HG02884 (cell line): ENCODE measurements at regions not wholly inside any gene's neighbourhood (a gene's known extent, or its start where the extent isn't known, plus 50 kb on each side); places are given as distances from the start of the nearest gene placed in this dataset.

Experiments
- ATAC-seq: cut with Tn5 transposase; IDR thresholded peaks from one replicate; pipeline ENCODE4 v1.9.1; 2021; ENCODE audit warnings: mild to moderate bottlenecking, moderate library complexity; ENCODE audit not compliant: unreplicated experiment

GRCh38 chr7:45990276-45990675 lies 69.2 kb upstream of the IGFBP3 start:
- ATAC-seq = no peak

GRCh38 chr7:45988405-45989057 lies 67.5 kb upstream of the IGFBP3 start:
- ATAC-seq = no peak

GRCh38 chr7:45987521-45988290 lies 66.6 kb upstream of the IGFBP3 start:
- no peak for ATAC-seq

GRCh38 chr7:45986355-45987298 lies 65.6 kb upstream of the IGFBP3 start:
- no peak for ATAC-seq

GRCh38 chr7:45985902-45986301 lies 64.8 kb upstream of the IGFBP3 start:
- ATAC-seq = no peak

GRCh38 chr7:45984386-45985295 lies 63.6 kb upstream of the IGFBP3 start:
- no peak for ATAC-seq

- no peak for ATAC-seq
These were observed 62.7 kb upstream of the IGFBP3 start for GRCh38 chr7:45983720-45984255.

- ATAC-seq = no peak
These were observed 62.0 kb upstream of the IGFBP3 start for GRCh38 chr7:45982907-45983719.

GRCh38 chr7:45982132-45982531 lies 61.1 kb upstream of the IGFBP3 start:
- ATAC-seq = no peak

- no peak for ATAC-seq
These were observed 59.9 kb upstream of the IGFBP3 start for GRCh38 chr7:45980973-45981372.

- ATAC-seq = no peak
These were observed 59.3 kb upstream of the IGFBP3 start for GRCh38 chr7:45980181-45980905.

GRCh38 chr7:45979275-45980180 lies 58.5 kb upstream of the IGFBP3 start:
- no peak for ATAC-seq

- ATAC-seq = no peak
These were observed 57.7 kb upstream of the IGFBP3 start for GRCh38 chr7:45978731-45979211.

- ATAC-seq = no peak
These were observed 57.1 kb upstream of the IGFBP3 start for GRCh38 chr7:45978010-45978681.

- no peak for ATAC-seq
These were observed 56.2 kb upstream of the IGFBP3 start for GRCh38 chr7:45977256-45977780.

GRCh38 chr7:45976485-45976856 lies 55.4 kb upstream of the IGFBP3 start:
- no peak for ATAC-seq
